UCSD-AML1 (cell line): ENCODE measurements at regions not wholly inside any gene's neighbourhood (a gene's known extent, or its start where the extent isn't known, plus 50 kb on each side); places are given as distances from the start of the nearest gene placed in this dataset.
"Not testable (repeated sequence)": the region's sequence is repeated elsewhere in the genome, so short reads cannot be mapped to it uniquely, and the experiment has no call there.

Source experiments
- DNase-seq: peaks from one replicate; lab custom pipeline; 2025; ENCODE audit not compliant: unreplicated experiment; lab: John Stamatoyannopoulos, UW

GRCh38 chr18:8912348-8913326 lies 189.9 kb upstream of the NDUFV2 start:
- DNase-seq, result no peak

- DNase-seq, result not testable (repeated sequence)
Measured at GRCh38 chr18:8913606-8914403, 188.7 kb upstream of the NDUFV2 start.

GRCh38 chr18:8914404-8915264 lies 187.9 kb upstream of the NDUFV2 start:
- not testable (repeated sequence) for DNase-seq

GRCh38 chr18:8920856-8921787 lies 181.4 kb upstream of the NDUFV2 start:
- DNase-seq, result not testable (repeated sequence)

DNA sequence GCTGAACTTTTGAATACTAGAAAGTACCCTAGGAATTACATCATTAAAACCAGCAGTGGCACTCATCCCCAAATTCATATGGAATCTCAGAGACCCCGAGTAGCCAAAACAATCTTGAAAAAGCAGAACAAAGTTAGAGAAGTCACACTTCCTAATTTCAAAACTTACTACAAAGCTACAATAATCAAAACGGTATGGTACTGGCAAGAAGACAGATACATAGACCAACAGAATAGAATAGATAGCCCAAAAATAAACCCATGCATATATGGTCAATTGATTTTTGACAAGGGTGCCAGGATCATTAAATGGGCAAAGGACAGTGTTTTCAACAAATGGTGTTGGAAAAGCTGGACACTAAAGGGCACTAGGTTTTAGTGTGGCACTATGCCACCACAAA lies 176.0 kb upstream of the NDUFV2 start:
- DNase-seq, result no peak

GRCh38 chr18:8928044-8928443 lies 174.5 kb upstream of the NDUFV2 start:
- no peak for DNase-seq

DNA sequence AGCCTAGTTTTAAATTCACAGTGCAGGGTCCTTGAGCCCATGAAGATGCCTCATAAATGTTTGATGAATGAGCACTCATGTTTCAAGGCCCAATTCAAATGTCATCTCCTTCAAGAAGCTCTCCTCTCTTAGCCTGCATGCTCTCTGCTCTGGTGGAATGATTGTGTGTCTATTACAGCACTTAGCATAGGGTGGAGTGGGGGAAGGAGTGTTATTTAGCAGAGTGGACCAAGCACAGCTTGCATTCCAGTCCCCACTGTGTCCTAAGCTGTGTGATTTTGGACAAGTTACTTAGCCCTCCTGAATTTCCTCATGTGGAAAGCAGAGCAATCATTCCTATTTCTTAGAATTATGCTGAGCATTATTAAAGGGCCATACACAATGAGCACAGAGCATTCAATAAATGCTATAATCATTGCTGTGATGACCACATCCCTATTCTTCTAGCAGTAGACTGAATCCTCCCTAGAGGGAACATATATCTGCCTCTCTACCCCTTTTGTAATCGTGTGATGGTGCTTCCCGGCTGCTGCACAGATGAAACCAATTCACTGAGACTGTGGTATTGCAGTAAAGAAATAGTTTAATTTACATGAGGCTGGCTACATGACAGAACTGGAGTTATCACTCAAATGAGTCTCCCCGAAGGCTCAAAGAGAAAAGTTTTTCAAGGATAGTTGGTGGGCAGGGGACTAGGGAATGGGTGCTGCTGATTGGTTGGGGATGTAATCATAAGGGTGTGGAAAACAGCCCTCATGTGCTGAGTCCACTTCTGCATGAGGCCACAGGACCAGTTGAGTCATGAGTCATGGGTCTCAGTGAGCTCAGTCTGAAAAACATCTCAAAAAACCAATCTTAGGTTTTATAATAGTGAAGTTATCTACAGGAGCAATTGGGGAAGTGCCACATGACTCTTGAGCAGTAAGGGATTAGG lies 173.4 kb upstream of the NDUFV2 start:
- no peak for DNase-seq

- DNase-seq, result no peak
Measured at GRCh38 chr18:8930990-8931616, 171.4 kb upstream of the NDUFV2 start.

DNA sequence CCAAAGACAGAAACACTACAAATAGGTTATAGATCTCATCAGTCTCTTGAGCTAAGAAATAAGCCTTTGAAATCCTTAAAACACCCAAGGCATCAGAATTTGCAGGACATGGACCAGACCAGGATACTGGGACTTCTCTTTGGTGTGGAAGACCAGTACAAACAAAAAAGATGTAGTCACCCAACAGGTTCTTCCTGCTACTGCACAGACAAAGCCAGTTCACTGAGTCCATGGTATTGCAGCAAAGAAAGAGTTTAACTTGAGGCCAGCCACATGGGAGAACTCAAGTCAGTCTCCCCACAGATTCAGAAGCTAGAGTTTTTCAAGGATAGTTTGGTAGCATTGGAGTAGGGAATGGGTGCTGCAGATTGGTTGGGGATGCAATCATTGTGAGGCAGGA lies 169.6 kb upstream of the NDUFV2 start:
- DNase-seq, result no peak

- no peak for DNase-seq
Measured at GRCh38 chr18:8933714-8934284, 168.7 kb upstream of the NDUFV2 start.

- DNase-seq, result not testable (repeated sequence)
Measured at GRCh38 chr18:8935346-8935745, 167.2 kb upstream of the NDUFV2 start.

GRCh38 chr18:8936619-8937018 lies 165.9 kb upstream of the NDUFV2 start:
- no peak for DNase-seq

GRCh38 chr18:8937160-8938094 lies 165.1 kb upstream of the NDUFV2 start:
- no peak for DNase-seq

GRCh38 chr18:8938817-8939216 lies 163.7 kb upstream of the NDUFV2 start:
- DNase-seq, result no peak

- no peak for DNase-seq
Measured at GRCh38 chr18:8942021-8942908, 160.2 kb upstream of the NDUFV2 start.
